Endothelial cell (in vitro differentiated cells): ENCODE measurements at regions not wholly inside any gene's neighbourhood (a gene's known extent, or its start where the extent isn't known, plus 50 kb on each side); places are given as distances from the start of the nearest gene placed in this dataset.
"Not testable (repeated sequence)": the region's sequence is repeated elsewhere in the genome, so short reads cannot be mapped to it uniquely, and the experiment has no call there.

Source experiments
- DNase-seq: peaks from one replicate; pipeline ENCODE4 v3.0.0; 2021; ENCODE audit warnings: low spot score
- H3K27ac Mint-ChIP-seq: one replicate; pipeline ENCODE4 v1.8.0; 2021; ENCODE audit warnings: mixed read lengths, inconsistent platforms; ENCODE audit not compliant: unreplicated experiment
- H3K27me3 Mint-ChIP-seq: one replicate; pipeline ENCODE4 v1.8.0; 2021; ENCODE audit warnings: mild to moderate bottlenecking, moderate library complexity, mixed read lengths, inconsistent platforms; ENCODE audit not compliant: unreplicated experiment
- H3K36me3 Mint-ChIP-seq: one replicate; pipeline ENCODE4 v1.8.0; 2021; ENCODE audit warnings: mild to moderate bottlenecking, low read depth, mixed read lengths, inconsistent platforms; ENCODE audit not compliant: unreplicated experiment
- H3K4me1 Mint-ChIP-seq: one replicate; pipeline ENCODE4 v1.8.0; 2021; ENCODE audit warnings: mild to moderate bottlenecking, mixed read lengths, inconsistent platforms; ENCODE audit not compliant: unreplicated experiment
- H3K4me3 Mint-ChIP-seq: one replicate; pipeline ENCODE4 v1.8.0; 2021; ENCODE audit warnings: mild to moderate bottlenecking, mixed read lengths, inconsistent platforms; ENCODE audit not compliant: unreplicated experiment
- H3K9me3 Mint-ChIP-seq: one replicate; pipeline ENCODE4 v1.8.0; 2021; ENCODE audit warnings: mixed read lengths, inconsistent platforms; ENCODE audit not compliant: unreplicated experiment
- CTCF ChIP-seq: fragments of 200-600 bp; sonication (generic); IDR thresholded peaks from one replicate; pipeline ENCODE4 v1.5.0; 2021; ENCODE audit warnings: antibody characterized with exemption; ENCODE audit not compliant: unreplicated experiment

DNA sequence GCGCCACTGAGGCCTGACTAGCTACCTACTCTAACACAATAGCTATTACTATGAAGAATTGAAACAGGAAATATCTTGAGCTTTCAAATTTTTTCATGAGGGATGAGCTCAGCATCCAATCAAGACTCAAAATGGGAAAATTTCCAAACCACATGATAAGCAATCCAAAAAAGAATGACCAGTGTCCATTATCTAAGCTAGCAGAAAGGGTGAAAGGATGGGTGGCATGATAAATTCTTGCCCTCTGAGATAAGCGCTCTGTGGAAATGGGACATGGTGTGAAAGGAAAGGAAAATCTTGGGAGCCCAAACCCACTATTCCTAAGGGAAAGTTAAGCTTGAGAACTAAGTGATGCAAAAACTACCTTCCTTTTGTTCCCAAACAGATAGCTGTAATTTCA, 170.2 kb upstream of the NREP start:
- H3K27ac Mint-ChIP-seq = no peak overlapping the region
- DNase-seq = no peak
- H3K4me1 Mint-ChIP-seq = peaks cover 3% of the 10 kb centered on the region
- no peaks in the 10 kb centered on the region for H3K36me3 Mint-ChIP-seq
- H3K9me3 Mint-ChIP-seq = no peaks in the 10 kb centered on the region
- no peak for TF ChIP-seq CTCF
- no peak overlapping the region for H3K4me3 Mint-ChIP-seq
- H3K27me3 Mint-ChIP-seq = no peaks in the 10 kb centered on the region

DNA sequence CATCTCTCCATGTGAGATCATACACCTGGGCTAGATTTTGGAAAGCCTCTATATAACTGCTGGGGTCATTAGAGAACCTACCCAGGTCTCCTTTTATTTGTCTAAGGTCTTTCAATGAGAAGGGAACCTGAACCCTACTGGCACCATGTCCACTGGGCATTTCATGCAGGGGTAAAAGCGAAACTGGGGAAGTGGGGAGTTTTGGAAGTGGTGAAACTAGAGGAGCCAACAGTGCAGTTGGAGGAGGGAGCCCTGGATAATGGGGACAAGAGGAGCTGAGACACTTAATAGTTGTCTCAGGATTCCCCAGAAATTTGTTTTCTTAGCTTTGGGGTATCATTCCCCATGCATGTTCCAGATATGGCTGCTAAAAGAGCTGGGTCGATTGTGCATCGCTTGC, 169.0 kb upstream of the NREP start:
- Mint-ChIP-seq H3K27me3 (no peaks in the 10 kb centered on the region), H3K4me1 (peaks cover 3% of the 10 kb centered on the region), H3K4me3 (no peak overlapping the region), H3K9me3 (no peaks in the 10 kb centered on the region), H3K36me3 (no peaks in the 10 kb centered on the region), H3K27ac (no peak overlapping the region)
- TF ChIP-seq CTCF = no peak
- DNase-seq = no peak

DNA sequence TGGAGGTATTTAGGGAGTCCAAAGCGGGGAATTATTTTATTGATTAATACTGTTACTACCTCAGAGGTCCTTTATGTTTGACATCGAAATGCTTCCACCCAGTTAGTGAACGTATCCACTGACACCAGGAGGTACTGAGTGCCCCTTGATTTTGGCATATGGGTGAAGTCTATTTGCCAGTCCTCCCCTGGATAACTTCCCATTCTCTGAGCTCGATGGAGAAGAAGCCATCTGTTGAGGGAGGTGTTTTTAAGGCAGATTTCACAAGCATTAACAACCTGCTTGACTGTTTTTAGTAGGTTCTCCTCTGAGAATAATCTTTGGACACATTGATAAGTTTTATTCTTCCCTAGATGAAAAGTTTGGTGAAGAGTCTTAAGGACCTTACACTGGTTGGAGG, 165.3 kb upstream of the NREP start:
- no peaks in the 10 kb centered on the region for H3K27me3 Mint-ChIP-seq
- H3K9me3 Mint-ChIP-seq = no peaks in the 10 kb centered on the region
- no peak overlapping the region for H3K4me3 Mint-ChIP-seq
- no peak for TF ChIP-seq CTCF
- H3K4me1 Mint-ChIP-seq = no peaks in the 10 kb centered on the region
- H3K36me3 Mint-ChIP-seq = no peaks in the 10 kb centered on the region
- DNase-seq = no peak
- H3K27ac Mint-ChIP-seq = no peak overlapping the region

- H3K36me3 Mint-ChIP-seq, H3K27ac Mint-ChIP-seq, H3K4me3 Mint-ChIP-seq, H3K9me3 Mint-ChIP-seq, DNase-seq, H3K4me1 Mint-ChIP-seq, H3K27me3 Mint-ChIP-seq: not testable (repeated sequence)
Observed at GRCh38 chr5:111921691-111922090, 164.7 kb upstream of the NREP start.

DNA sequence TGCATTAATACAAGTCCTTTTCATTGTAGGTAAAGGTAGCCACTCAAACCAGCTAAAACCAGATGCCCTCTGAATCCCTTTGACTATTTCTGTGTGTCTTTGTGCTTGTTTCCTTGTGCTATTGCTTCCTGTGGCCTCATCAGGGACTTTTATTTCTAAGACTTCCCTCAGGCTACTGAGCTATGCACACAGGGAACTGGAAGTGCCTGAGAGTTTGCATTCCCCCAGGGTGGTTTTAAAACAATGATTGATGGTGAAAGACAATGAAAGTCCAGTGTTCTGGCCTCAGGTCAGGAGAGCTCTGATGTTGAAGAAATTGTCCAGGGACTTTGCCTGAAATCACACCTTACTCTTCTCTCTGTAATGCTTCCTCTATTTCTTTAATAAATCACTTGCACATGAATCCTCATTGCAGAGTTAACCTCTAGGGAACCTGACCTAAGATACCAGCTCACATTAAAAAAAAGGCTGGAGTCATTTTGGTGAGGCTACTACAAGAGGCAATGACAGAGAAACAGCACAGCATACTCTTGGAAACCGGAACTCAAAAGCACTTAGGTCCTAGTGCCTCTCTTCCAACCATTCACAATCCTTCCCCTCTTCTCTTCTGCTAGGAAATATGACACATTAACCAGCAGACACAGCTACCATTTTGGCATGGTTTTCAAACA, 158.1 kb upstream of the NREP start:
- Mint-ChIP-seq H3K27ac (no peak overlapping the region), H3K36me3 (no peaks in the 10 kb centered on the region), H3K4me3 (no peak overlapping the region), H3K4me1 (no peaks in the 10 kb centered on the region), H3K9me3 (no peaks in the 10 kb centered on the region), H3K27me3 (no peaks in the 10 kb centered on the region)
- no peak for TF ChIP-seq CTCF
- no peak for DNase-seq
